Type B pancreatic cell (in vitro differentiated cells): ENCODE measurements at regions not wholly inside any gene's neighbourhood (a gene's known extent, or its start where the extent isn't known, plus 50 kb on each side); places are given as distances from the start of the nearest gene placed in this dataset.
"Not testable (repeated sequence)": the region's sequence is repeated elsewhere in the genome, so short reads cannot be mapped to it uniquely, and the experiment has no call there.

ENCODE experiments used
- DNase-seq: peaks from one replicate; pipeline ENCODE4 v3.0.0; 2021; ENCODE audit warnings: mixed read lengths; ENCODE audit not compliant: unreplicated experiment; ENCODE audit errors: extremely low spot score
- H3K27ac Mint-ChIP-seq: 2 replicates; pipeline ENCODE4 v1.8.0; 2021; ENCODE audit warnings: mild to moderate bottlenecking, mixed read lengths
- H3K27me3 Mint-ChIP-seq: 2 replicates; pipeline ENCODE4 v1.8.0; 2021; ENCODE audit warnings: mixed read lengths
- H3K36me3 Mint-ChIP-seq: 2 replicates; pipeline ENCODE4 v1.8.0; 2021; ENCODE audit warnings: mixed read lengths
- H3K4me1 Mint-ChIP-seq: one replicate; pipeline ENCODE4 v1.8.0; 2021; ENCODE audit warnings: mixed read lengths; ENCODE audit not compliant: unreplicated experiment
- H3K4me3 Mint-ChIP-seq: 2 replicates; pipeline ENCODE4 v1.8.0; 2021; ENCODE audit warnings: mild to moderate bottlenecking, mixed read lengths
- H3K9me3 Mint-ChIP-seq: 2 replicates; pipeline ENCODE4 v1.8.0; 2021; ENCODE audit warnings: mixed read lengths
- TF ChIP-seq, protein P1 (sequence below): fragments of 200-600 bp; sonication (generic); conservative IDR thresholded peaks from 2 replicates; pipeline ENCODE4 v1.5.0; 2021; ENCODE audit warnings: antibody characterized with exemption, mild to moderate bottlenecking

DNA sequence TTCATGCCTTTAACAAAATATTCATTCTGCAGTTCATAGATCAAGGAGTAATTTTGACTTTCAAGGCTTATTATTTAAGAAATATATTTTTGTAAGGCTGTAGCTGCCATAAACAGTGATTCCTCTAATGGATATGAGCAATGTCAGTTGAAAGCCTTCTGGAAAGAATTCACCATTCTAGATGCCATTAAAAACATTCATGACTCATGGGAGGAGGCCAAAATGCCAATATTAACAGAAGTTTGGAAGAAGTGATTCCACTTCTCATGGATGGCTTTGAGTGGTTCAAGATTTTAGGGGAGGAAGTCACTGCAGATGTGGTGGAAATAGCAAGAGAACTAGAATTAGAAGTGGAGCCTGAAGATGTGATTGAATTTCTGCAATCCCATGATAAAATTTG, 229.1 kb downstream of the DEPDC1B start:
- Mint-ChIP-seq H3K27ac (no peak overlapping the region), H3K36me3 (no peaks in the 10 kb centered on the region), H3K27me3 (no peaks in the 10 kb centered on the region), H3K9me3 (peaks cover 9% of the 10 kb centered on the region), H3K4me1 (no peaks in the 10 kb centered on the region), H3K4me3 (no peak overlapping the region)
- DNase-seq, result no peak
- TF ChIP-seq, protein P1, sequence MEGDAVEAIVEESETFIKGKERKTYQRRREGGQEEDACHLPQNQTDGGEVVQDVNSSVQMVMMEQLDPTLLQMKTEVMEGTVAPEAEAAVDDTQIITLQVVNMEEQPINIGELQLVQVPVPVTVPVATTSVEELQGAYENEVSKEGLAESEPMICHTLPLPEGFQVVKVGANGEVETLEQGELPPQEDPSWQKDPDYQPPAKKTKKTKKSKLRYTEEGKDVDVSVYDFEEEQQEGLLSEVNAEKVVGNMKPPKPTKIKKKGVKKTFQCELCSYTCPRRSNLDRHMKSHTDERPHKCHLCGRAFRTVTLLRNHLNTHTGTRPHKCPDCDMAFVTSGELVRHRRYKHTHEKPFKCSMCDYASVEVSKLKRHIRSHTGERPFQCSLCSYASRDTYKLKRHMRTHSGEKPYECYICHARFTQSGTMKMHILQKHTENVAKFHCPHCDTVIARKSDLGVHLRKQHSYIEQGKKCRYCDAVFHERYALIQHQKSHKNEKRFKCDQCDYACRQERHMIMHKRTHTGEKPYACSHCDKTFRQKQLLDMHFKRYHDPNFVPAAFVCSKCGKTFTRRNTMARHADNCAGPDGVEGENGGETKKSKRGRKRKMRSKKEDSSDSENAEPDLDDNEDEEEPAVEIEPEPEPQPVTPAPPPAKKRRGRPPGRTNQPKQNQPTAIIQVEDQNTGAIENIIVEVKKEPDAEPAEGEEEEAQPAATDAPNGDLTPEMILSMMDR, result no peak

DNA sequence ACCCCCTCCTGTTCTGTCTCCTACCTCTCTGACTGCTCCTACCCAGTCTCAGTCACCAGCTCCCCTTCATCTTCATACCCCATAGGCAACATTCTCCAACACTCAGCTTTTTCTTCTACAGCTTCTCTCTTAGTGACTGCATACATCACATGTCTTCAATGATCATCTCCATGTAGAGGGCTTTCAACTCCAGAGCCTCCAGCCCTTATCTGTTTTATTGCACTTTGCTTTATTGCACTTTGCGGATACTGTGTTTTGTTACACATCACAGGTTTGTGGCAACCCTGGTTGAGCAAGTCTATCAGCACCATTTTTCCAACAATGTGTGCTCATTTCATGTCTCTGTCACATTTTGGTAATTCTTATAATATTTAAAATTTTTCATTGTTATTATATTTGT, 230.7 kb downstream of the DEPDC1B start:
- Mint-ChIP-seq H3K27me3 (no peaks in the 10 kb centered on the region), H3K27ac (no peak overlapping the region), H3K4me1 (no peaks in the 10 kb centered on the region), H3K9me3 (peaks cover 9% of the 10 kb centered on the region), H3K36me3 (no peaks in the 10 kb centered on the region), H3K4me3 (no peak overlapping the region)
- DNase-seq, result no peak
- TF ChIP-seq, protein P1, result no peak

DNA sequence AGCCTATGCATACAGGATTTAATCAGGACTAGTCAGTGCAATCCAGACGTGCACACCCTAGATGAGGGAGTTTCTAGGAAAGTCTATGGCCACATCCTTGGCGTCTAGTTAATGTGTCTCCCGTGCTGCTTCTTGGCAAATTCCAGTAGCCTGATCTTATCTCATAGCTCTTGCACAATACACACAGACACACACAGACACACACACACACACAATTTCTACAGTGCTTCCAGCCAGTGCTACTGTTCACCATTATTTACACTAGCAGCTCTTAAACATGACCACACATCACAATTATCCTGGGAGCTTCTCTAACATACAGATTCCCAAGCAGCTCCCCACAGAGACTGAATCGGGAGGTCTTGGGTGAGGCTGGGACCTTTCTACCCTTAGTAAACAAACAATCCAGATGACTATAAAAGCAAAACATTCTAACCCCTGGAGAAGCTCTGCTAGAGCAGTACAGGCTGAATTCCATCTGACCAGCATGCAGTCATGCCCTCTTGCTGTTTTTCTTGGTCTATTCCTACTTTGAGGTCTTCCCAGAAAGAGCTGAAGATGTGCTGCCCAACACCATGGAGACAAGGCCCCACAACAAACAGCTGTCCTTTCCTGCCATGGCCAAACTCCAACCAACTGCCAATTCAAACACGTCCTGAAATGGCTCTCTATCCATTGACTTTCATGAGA, 236.6 kb downstream of the DEPDC1B start:
- no peak overlapping the region for H3K4me3 Mint-ChIP-seq
- H3K4me1 Mint-ChIP-seq, result no peaks in the 10 kb centered on the region
- H3K27me3 Mint-ChIP-seq, result peaks cover 2% of the 10 kb centered on the region
- H3K27ac Mint-ChIP-seq, result no peak overlapping the region
- H3K9me3 Mint-ChIP-seq, result no peaks in the 10 kb centered on the region
- no peaks in the 10 kb centered on the region for H3K36me3 Mint-ChIP-seq
- no peak for DNase-seq
- TF ChIP-seq, protein P1, result no peak

DNA sequence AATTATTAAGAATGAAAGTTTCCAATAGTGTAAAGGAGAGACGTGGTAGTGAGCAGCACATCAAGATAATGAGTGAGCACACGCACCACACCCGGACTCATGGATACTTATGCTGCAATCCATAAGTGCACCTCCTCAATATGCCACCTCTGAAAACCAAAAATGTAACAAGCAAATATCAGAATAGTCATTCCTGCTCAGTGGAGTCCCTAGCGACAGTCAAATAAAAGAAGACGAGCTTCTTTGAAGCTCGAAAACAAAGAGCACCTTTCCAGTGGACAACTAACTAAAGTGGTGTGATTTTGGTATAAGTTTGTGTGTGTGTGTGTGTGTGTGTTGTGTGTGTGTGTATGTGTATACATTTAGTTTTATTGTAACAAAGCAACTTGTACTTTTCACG, 241.3 kb downstream of the DEPDC1B start:
- Mint-ChIP-seq H3K4me1 (no peaks in the 10 kb centered on the region), H3K4me3 (no peak overlapping the region), H3K27ac (no peak overlapping the region), H3K27me3 (peaks cover 2% of the 10 kb centered on the region), H3K9me3 (no peaks in the 10 kb centered on the region), H3K36me3 (no peaks in the 10 kb centered on the region)
- TF ChIP-seq, protein P1, result no peak
- no peak for DNase-seq

DNA sequence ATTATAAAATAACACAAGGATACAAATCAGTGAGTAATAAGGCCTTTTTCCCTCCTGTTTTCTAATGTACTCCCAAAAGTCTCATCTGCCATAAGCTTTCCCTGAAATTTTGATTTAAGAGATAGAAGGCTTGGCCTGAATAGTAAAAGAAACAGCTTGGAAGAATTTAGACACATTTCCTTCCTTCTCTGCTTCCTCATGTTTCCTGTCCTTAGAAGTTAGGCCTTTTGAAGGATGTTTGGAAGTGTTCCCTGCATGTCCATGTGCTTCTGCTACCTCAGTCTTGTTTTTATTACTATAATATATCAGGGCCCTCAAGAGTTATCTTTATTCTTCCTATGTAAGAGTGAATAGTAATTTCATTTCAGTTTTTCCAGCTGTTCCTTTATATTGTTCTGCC, 242.7 kb downstream of the DEPDC1B start:
- no peaks in the 10 kb centered on the region for H3K9me3 Mint-ChIP-seq
- no peaks in the 10 kb centered on the region for H3K27me3 Mint-ChIP-seq
- H3K36me3 Mint-ChIP-seq, result no peaks in the 10 kb centered on the region
- H3K4me1 Mint-ChIP-seq, result no peaks in the 10 kb centered on the region
- TF ChIP-seq, protein P1, result no peak
- DNase-seq, result no peak
- no peak overlapping the region for H3K27ac Mint-ChIP-seq
- H3K4me3 Mint-ChIP-seq, result no peak overlapping the region

DNA sequence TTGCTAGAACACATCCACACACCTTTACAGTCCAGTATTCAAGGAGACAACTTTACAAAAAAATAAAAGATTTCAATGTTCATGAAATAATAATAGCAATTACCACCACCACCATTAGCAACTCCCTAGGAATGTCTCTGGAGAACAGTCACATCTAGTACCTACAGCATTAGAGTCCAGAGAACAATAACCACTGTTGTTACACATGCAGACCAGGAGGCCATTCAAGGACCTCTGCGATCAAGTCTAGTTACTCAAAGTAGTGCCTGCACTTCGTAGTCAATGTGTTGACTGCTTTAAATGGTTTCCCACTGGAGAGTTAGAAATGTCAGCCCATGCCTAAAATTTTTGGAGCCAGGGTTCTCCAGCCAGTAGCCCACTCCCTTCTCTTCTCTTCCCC, 244.4 kb downstream of the DEPDC1B start:
- DNase-seq, result no peak
- Mint-ChIP-seq H3K27ac (no peak overlapping the region), H3K9me3 (no peaks in the 10 kb centered on the region), H3K4me3 (no peak overlapping the region), H3K36me3 (no peaks in the 10 kb centered on the region), H3K4me1 (no peaks in the 10 kb centered on the region), H3K27me3 (no peaks in the 10 kb centered on the region)
- TF ChIP-seq, protein P1, result no peak

DNA sequence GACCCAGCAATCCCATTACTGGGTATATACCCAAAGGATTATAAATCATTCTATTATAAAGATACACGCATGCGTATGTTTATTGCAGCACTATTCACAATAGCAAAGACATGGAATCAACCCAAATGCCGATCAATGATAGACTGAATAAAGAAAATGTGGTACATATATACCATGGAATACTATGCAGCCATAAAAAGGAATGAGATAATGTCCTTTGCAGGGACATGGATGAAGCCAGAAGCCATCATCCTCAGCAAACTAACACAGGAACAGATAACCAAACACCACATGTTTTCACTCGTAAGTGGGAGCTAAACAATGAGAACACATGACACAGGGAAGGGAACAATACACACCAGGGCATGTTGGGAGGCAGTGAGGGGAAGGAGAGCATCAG, 245.7 kb downstream of the DEPDC1B start:
- not testable (repeated sequence) for H3K9me3 Mint-ChIP-seq, H3K27ac Mint-ChIP-seq, H3K36me3 Mint-ChIP-seq, H3K27me3 Mint-ChIP-seq, H3K4me1 Mint-ChIP-seq, DNase-seq, H3K4me3 Mint-ChIP-seq
